B cell (primary cell): ENCODE measurements at regions not wholly inside any gene's neighbourhood (a gene's known extent, or its start where the extent isn't known, plus 50 kb on each side); places are given as distances from the start of the nearest gene placed in this dataset.

Experiments
- ATAC-seq: fragments of 200-7000 bp; cut with Tn5 transposase; one replicate; pipeline ENCODE4 v1.10.0; 2021; ENCODE audit warnings: low read depth, mild to moderate bottlenecking, moderate number of reproducible peaks, moderate library complexity
- CTCF ChIA-PET: fragments of 350-600 bp; sonication (Branson Sonifier 250); formaldehyde crosslinking; loops from one replicate; lab custom pipeline; 2021; ENCODE audit warnings: antibody characterized with exemption, inconsistent platforms; lab: Charles Lee
- POLR2A ChIA-PET: fragments of 350-600 bp; sonication (Branson Sonifier 250); formaldehyde crosslinking; loops from one replicate; lab custom pipeline; 2021; ENCODE audit warnings: antibody characterized with exemption; lab: Charles Lee
- DNase-seq: peaks from one replicate; pipeline ENCODE4 v3.0.0; 2013
- H2AFZ ChIP-seq: 2 replicates; pipeline ENCODE4 v1.6.1; 2012; ENCODE audit warnings: mild to moderate bottlenecking, low read depth, low read length; ENCODE audit not compliant: insufficient read depth, poor library complexity, severe bottlenecking
- H3K27ac ChIP-seq, 2 donors: 1 replicate in 1 of 2; 2 replicates in 1 of 2; pipeline ENCODE4 v1.5.1; 2012 to 2013; ENCODE audit warnings: low read length in 2 of 2, mild to moderate bottlenecking in 2 of 2, moderate library complexity in 1 of 2
- H3K27me3 ChIP-seq, 4 experiments: fragments of 200-600 bp in 1 of 4; sonication (generic) in 1 of 4; replicated peaks in 1 of 4; 1 replicate in 2 of 4; 2 replicates in 2 of 4; pipeline versions ENCODE4 v1.6.1 to v1.7.0; 2013 to 2016; ENCODE audit warnings: low read length in 3 of 4, mild to moderate bottlenecking in 2 of 4, mixed read lengths in 1 of 4, moderate library complexity in 1 of 4; ENCODE audit not compliant: insufficient read depth in 4 of 4, control insufficient read depth in 3 of 4; ENCODE audit errors: control extremely low read depth in 1 of 4
- H3K36me3 ChIP-seq, 2 experiments: replicated peaks in 1 of 2; 1 replicate in 1 of 2; 2 replicates in 1 of 2; pipeline versions ENCODE4 v1.6.1 to v1.7.1; 2013; ENCODE audit warnings: low read length in 1 of 2; ENCODE audit not compliant: insufficient read depth in 2 of 2, control insufficient read depth in 1 of 2; ENCODE audit errors: control extremely low read depth in 1 of 2, extremely low read depth in 1 of 2
- H3K4me1 ChIP-seq, 2 donors: fragments of 200-600 bp in 1 of 2; sonication (generic) in 1 of 2; 1 replicate in 1 of 2; 2 replicates in 1 of 2; pipeline versions ENCODE4 v1.5.1 to v1.6.1; 2013 to 2017; ENCODE audit warnings: low read length in 2 of 2; ENCODE audit not compliant: control insufficient read depth in 2 of 2, insufficient read depth in 2 of 2
- H3K4me2 ChIP-seq: replicated peaks from 2 replicates; pipeline ENCODE3; 2012; ENCODE audit warnings: mild to moderate bottlenecking, low read depth, low read length; ENCODE audit not compliant: poor library complexity, severe bottlenecking
- H3K4me3 ChIP-seq, 5 experiments: fragments of 200-600 bp in 1 of 5; sonication (generic) in 1 of 5; 1 replicate in 3 of 5; 2 replicates in 2 of 5; pipeline versions ENCODE4 v1.5.1 to v1.7.0; 2011 to 2016; ENCODE audit warnings: low read length in 4 of 5, mild to moderate bottlenecking in 4 of 5, low read depth in 2 of 5, control low read depth in 1 of 5, moderate library complexity in 1 of 5; ENCODE audit not compliant: insufficient read depth in 1 of 5; ENCODE audit errors: control extremely low read depth in 1 of 5, extremely low read depth in 1 of 5
- H3K79me2 ChIP-seq: fragments of 200-600 bp; sonication (generic); one replicate; pipeline ENCODE4 v1.6.0; 2016; ENCODE audit warnings: low read length; ENCODE audit not compliant: control insufficient read depth, insufficient read depth
- H3K9ac ChIP-seq: fragments of 200-600 bp; sonication (generic); 2 replicates; pipeline ENCODE4 v1.6.1; 2017; ENCODE audit warnings: mild to moderate bottlenecking, low read length, moderate library complexity
- H3K9me3 ChIP-seq, 3 donors: one replicate each; pipeline versions ENCODE4 v1.6.1 to v1.7.1; 2013; ENCODE audit warnings: low read length in 2 of 3; ENCODE audit not compliant: control insufficient read depth in 2 of 3, insufficient read depth in 1 of 3; ENCODE audit errors: control extremely low read depth in 1 of 3
- H4K20me1 ChIP-seq: 2 replicates; pipeline ENCODE4 v1.6.0; 2012; ENCODE audit warnings: mild to moderate bottlenecking, low read length; ENCODE audit not compliant: insufficient read depth, control insufficient read depth, poor library complexity, severe bottlenecking
- H3K27ac Mint-ChIP-seq: one replicate; pipeline ENCODE4 v1.8.0; 2021; ENCODE audit warnings: mixed read lengths
- H3K27me3 Mint-ChIP-seq: one replicate; pipeline ENCODE4 v1.8.0; 2021; ENCODE audit warnings: mixed read lengths
- H3K4me1 Mint-ChIP-seq: one replicate; pipeline ENCODE4 v1.8.0; 2021; ENCODE audit warnings: mixed read lengths
- H3K4me3 Mint-ChIP-seq: one replicate; pipeline ENCODE4 v1.8.0; 2021; ENCODE audit warnings: mixed read lengths
- H3K9me3 Mint-ChIP-seq: one replicate; pipeline ENCODE4 v1.8.0; 2022; ENCODE audit warnings: mixed read lengths; ENCODE audit not compliant: insufficient read depth
- EZH2 ChIP-seq: IDR thresholded peaks from 2 replicates; pipeline ENCODE4 v1.6.1; 2012; ENCODE audit warnings: borderline replicate concordance, low read depth, mild to moderate bottlenecking, moderate library complexity, low read length; ENCODE audit not compliant: insufficient read depth, poor library complexity, severe bottlenecking
- WGBS: methylation state at CpG from one replicate; pipeline ENCODE4 v1.1.5; 2013; ENCODE audit warnings: missing lambda C conversion rate; ENCODE audit not compliant: insufficient coverage; 5-methylcytosine and 5-hydroxymethylcytosine counted together
- intact Hi-C: fragments of 100-400 bp; cut with micrococcal nuclease; formaldehyde crosslinking; loops from one replicate; pipeline ENCODE4 v1.10.0; 2022
- TF ChIP-seq, protein P1 (sequence below): fragments of 200-600 bp; IDR thresholded peaks from one replicate; pipeline ENCODE4 v1.8.0; 2022; ENCODE audit warnings: antibody characterized with exemption, mild to moderate bottlenecking

DNA sequence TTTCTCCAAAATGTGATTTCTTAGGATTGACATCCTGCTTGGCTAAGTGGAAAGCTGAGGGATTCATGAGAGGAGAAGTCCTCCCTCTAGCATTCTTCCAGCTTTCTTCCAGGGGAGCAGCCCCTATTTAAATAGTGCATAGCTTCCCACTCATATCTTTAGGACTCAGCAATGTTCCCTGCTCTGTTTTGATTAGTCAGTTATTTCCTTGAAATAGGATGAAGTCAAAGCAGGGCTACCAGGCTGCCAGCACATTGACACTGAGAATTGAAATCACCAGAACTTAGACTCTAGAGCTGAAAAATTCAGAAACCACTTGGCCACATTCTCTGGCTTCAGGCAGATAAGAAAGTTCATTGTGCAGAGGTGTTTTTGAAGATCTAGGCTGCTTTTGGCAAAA is 74.7 kb upstream of the SMAD1 start:
- peaks cover 0 to 4% (median 0%) of the 10 kb centered on the region in 4 experiments for H3K27me3 ChIP-seq
- no peak overlapping the region for H2AFZ ChIP-seq
- no peak overlapping the region for H3K4me3 ChIP-seq
- intact Hi-C loops, result no loop called here
- no peaks in the 10 kb centered on the region for H3K9me3 Mint-ChIP-seq
- no peak overlapping the region for H3K9ac ChIP-seq
- no peak for DNase-seq
- H3K36me3 ChIP-seq, result no peaks in the 10 kb centered on the region
- H3K4me3 Mint-ChIP-seq, result no peak overlapping the region
- H3K27ac ChIP-seq, result no peak overlapping the region
- ATAC-seq, result no peak
- POLR2A ChIA-PET, result no interaction called here
- H3K27me3 Mint-ChIP-seq, result no peaks in the 10 kb centered on the region
- no peak overlapping the region for H3K27ac Mint-ChIP-seq
- no peaks in the 10 kb centered on the region for H3K9me3 ChIP-seq
- H3K4me1 Mint-ChIP-seq, result no peaks in the 10 kb centered on the region
- H3K4me2 ChIP-seq, result no peak overlapping the region
- no peaks in the 10 kb centered on the region for H4K20me1 ChIP-seq
- CTCF ChIA-PET, result no interaction called here
- no peaks in the 10 kb centered on the region for H3K79me2 ChIP-seq
- no peak for TF ChIP-seq EZH2
- TF ChIP-seq, protein P1, sequence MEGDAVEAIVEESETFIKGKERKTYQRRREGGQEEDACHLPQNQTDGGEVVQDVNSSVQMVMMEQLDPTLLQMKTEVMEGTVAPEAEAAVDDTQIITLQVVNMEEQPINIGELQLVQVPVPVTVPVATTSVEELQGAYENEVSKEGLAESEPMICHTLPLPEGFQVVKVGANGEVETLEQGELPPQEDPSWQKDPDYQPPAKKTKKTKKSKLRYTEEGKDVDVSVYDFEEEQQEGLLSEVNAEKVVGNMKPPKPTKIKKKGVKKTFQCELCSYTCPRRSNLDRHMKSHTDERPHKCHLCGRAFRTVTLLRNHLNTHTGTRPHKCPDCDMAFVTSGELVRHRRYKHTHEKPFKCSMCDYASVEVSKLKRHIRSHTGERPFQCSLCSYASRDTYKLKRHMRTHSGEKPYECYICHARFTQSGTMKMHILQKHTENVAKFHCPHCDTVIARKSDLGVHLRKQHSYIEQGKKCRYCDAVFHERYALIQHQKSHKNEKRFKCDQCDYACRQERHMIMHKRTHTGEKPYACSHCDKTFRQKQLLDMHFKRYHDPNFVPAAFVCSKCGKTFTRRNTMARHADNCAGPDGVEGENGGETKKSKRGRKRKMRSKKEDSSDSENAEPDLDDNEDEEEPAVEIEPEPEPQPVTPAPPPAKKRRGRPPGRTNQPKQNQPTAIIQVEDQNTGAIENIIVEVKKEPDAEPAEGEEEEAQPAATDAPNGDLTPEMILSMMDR, result no peak
- H3K4me1 ChIP-seq, result no peaks in the 10 kb centered on the region

DNA sequence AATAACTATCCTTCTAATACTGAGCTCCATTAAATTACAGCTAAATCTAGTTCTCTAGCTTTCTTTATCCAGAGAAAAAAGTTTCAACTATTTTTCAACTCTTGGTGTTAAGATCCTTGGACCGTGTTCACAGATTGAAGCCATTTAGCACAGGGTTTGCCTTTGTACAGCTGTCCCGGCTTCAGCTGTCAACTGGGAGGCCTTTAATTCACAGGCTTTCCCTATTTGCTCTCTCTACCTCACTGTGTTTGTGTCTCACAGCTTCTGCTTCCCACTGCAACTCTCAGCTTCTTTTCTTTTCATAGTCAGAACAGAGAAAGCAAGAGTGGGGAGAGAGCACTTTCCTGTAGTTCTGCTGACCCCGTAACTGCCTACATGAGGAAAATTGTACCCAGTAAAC is 76.9 kb upstream of the SMAD1 start:
- no peak overlapping the region for H3K27ac Mint-ChIP-seq
- no peak overlapping the region for H2AFZ ChIP-seq
- no peaks in the 10 kb centered on the region for H3K4me1 ChIP-seq
- WGBS, result 93% methylated on average over 2 of the region's 3 CpGs
- H3K9ac ChIP-seq, result no peak overlapping the region
- no peak overlapping the region for H3K4me2 ChIP-seq
- H3K4me3 ChIP-seq, result no peak overlapping the region
- ATAC-seq (no peak), DNase-seq (no peak)
- no peaks in the 10 kb centered on the region for H4K20me1 ChIP-seq
- H3K36me3 ChIP-seq, result no peaks in the 10 kb centered on the region
- H3K27ac ChIP-seq, result no peak overlapping the region
- no peaks in the 10 kb centered on the region for H3K9me3 Mint-ChIP-seq
- H3K4me1 Mint-ChIP-seq, result no peaks in the 10 kb centered on the region
- intact Hi-C loops, result no loop called here
- peaks cover 14% of the 10 kb centered on the region for H3K27me3 Mint-ChIP-seq
- peaks cover 0 to under 1% (median 0%) of the 10 kb centered on the region in 4 experiments for H3K27me3 ChIP-seq
- CTCF ChIA-PET, result interaction anchor here (0.5 kb wide), 1 partner anchor 25 kb away, joined by 3 read pairs; no protein-coding TSS in a partner anchor
- peaks cover 0 to 1% (median 0%) of the 10 kb centered on the region in 3 donors for H3K9me3 ChIP-seq
- H3K79me2 ChIP-seq, result no peaks in the 10 kb centered on the region
- H3K4me3 Mint-ChIP-seq, result no peak overlapping the region
- no peak for TF ChIP-seq EZH2
- TF ChIP-seq, protein P1, result no peak
- POLR2A ChIA-PET, result no interaction called here
